ENCODE measurements at regions not wholly inside any gene's neighbourhood (a gene's known extent, or its start where the extent isn't known, plus 50 kb on each side); places are given as distances from the start of the nearest gene placed in this dataset.
"Not testable (repeated sequence)": the region's sequence is repeated elsewhere in the genome, so short reads cannot be mapped to it uniquely, and the experiment has no call there.

- intact Hi-C loops (cut with DNase I): no loop called here
- no peak for DNase-seq (ENCODE audit: low spot score in 2 of 2)
- H3K36me3 ChIP-seq: no peaks in the 10 kb centered on the region
- H3K4me1 ChIP-seq: no peaks in the 10 kb centered on the region
- H3K4me3 ChIP-seq: no peak overlapping the region
- no peak overlapping the region for H3K27ac ChIP-seq
- H3K27me3 ChIP-seq: no peaks in the 10 kb centered on the region
- H3K9me3 ChIP-seq: no peaks in the 10 kb centered on the region
- no peak for TF ChIP-seq CTCF (IDR thresholded peaks at IDR 0.05)
These were observed 924.6 kb upstream of the FAT3 start for GRCh38 chr11:91299980-91300379.

GRCh38 chr11:91296629-91297028 lies 928.0 kb upstream of the FAT3 start:
- H3K27me3 ChIP-seq: no peaks in the 10 kb centered on the region
- H3K4me1 ChIP-seq: no peaks in the 10 kb centered on the region
- no peaks in the 10 kb centered on the region for H3K9me3 ChIP-seq
- no peak for DNase-seq (ENCODE audit: low spot score in 2 of 2)
- no peak for TF ChIP-seq CTCF (IDR thresholded peaks at IDR 0.05)
- no peak overlapping the region for H3K27ac ChIP-seq
- intact Hi-C loops (cut with DNase I): no loop called here
- H3K4me3 ChIP-seq: no peak overlapping the region
- H3K36me3 ChIP-seq: no peaks in the 10 kb centered on the region

- Histone ChIP-seq H3K27ac (no peak overlapping the region), H3K27me3 (no peaks in the 10 kb centered on the region), H3K4me3 (no peak overlapping the region), H3K36me3 (no peaks in the 10 kb centered on the region), H3K9me3 (no peaks in the 10 kb centered on the region), H3K4me1 (no peaks in the 10 kb centered on the region)
- DNase-seq (ENCODE audit: low spot score in 2 of 2): no peak
- no peak for TF ChIP-seq CTCF (IDR thresholded peaks at IDR 0.05)
- intact Hi-C loops (cut with DNase I): no loop called here
These were observed 929.0 kb upstream of the FAT3 start for GRCh38 chr11:91295591-91295990.

- H3K27ac ChIP-seq: no peak overlapping the region
- no peak for DNase-seq (ENCODE audit: low spot score in 2 of 2)
- intact Hi-C loops (cut with DNase I): no loop called here
- no peaks in the 10 kb centered on the region for H3K36me3 ChIP-seq
- no peaks in the 10 kb centered on the region for H3K9me3 ChIP-seq
- H3K4me3 ChIP-seq: no peak overlapping the region
- no peaks in the 10 kb centered on the region for H3K27me3 ChIP-seq
- H3K4me1 ChIP-seq: no peaks in the 10 kb centered on the region
- no peak for TF ChIP-seq CTCF (IDR thresholded peaks at IDR 0.05)
These were observed 931.5 kb upstream of the FAT3 start for GRCh38 chr11:91293119-91293518.

GRCh38 chr11:91272089-91272488 lies 952.5 kb upstream of the FAT3 start:
- H3K36me3 ChIP-seq: no peaks in the 10 kb centered on the region
- H3K4me1 ChIP-seq: no peaks in the 10 kb centered on the region
- intact Hi-C loops (cut with DNase I): no loop called here
- no peaks in the 10 kb centered on the region for H3K9me3 ChIP-seq
- H3K27ac ChIP-seq: no peak overlapping the region
- DNase-seq (ENCODE audit: low spot score in 2 of 2): no peak
- no peaks in the 10 kb centered on the region for H3K27me3 ChIP-seq
- H3K4me3 ChIP-seq: no peak overlapping the region
- TF ChIP-seq CTCF (IDR thresholded peaks at IDR 0.05): no peak

GRCh38 chr11:91268512-91269295 lies 955.9 kb upstream of the FAT3 start:
- H3K4me3 ChIP-seq; H3K27ac ChIP-seq; intact Hi-C loops (cut with DNase I); H3K9me3 ChIP-seq; DNase-seq (ENCODE audit: low spot score in 2 of 2); H3K36me3 ChIP-seq; H3K27me3 ChIP-seq; H3K4me1 ChIP-seq: not testable (repeated sequence)

Data from ascending aorta (tissue), 2 donors.